ENCODE measurements at regions not wholly inside any gene's neighbourhood (a gene's known extent, or its start where the extent isn't known, plus 50 kb on each side); places are given as distances from the start of the nearest gene placed in this dataset.

DNA sequence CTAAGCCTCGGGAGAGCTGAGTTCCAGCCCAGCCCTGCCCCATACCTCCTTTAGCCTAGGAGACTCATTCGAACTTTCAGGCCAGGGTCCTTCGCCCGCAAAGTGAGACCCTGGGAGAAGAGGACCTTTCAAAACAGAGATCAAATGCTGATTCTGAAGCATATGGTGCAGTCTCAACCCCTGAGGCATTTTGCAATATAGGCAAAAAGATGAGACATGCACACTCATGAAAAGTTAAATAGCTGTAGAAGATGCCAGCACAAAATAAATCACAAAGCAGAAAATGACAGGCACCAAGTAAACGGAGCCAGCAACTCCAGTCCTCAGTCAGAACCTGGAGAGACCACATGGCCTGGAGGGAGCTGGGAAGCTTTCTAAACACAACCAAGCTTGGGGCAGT is 542.7 kb upstream of the RAB6C start:
- TF ChIP-seq EZH2 (IDR thresholded peaks at IDR 0.05; ENCODE audit: borderline replicate concordance) (no peak), EZH2phosphoT487 (IDR thresholded peaks at IDR 0.05; ENCODE audit: low read depth, severe bottlenecking, unreplicated experiment) (no peak)
- TF ChIP-seq, protein P1, sequence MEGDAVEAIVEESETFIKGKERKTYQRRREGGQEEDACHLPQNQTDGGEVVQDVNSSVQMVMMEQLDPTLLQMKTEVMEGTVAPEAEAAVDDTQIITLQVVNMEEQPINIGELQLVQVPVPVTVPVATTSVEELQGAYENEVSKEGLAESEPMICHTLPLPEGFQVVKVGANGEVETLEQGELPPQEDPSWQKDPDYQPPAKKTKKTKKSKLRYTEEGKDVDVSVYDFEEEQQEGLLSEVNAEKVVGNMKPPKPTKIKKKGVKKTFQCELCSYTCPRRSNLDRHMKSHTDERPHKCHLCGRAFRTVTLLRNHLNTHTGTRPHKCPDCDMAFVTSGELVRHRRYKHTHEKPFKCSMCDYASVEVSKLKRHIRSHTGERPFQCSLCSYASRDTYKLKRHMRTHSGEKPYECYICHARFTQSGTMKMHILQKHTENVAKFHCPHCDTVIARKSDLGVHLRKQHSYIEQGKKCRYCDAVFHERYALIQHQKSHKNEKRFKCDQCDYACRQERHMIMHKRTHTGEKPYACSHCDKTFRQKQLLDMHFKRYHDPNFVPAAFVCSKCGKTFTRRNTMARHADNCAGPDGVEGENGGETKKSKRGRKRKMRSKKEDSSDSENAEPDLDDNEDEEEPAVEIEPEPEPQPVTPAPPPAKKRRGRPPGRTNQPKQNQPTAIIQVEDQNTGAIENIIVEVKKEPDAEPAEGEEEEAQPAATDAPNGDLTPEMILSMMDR (IDR thresholded peaks at IDR 0.05; ENCODE audit: poor library complexity): no peak
